GM18858 (cell line): ENCODE measurements at regions not wholly inside any gene's neighbourhood (a gene's known extent, or its start where the extent isn't known, plus 50 kb on each side); places are given as distances from the start of the nearest gene placed in this dataset.
"Not testable (repeated sequence)": the region's sequence is repeated elsewhere in the genome, so short reads cannot be mapped to it uniquely, and the experiment has no call there.

Experiments
- ATAC-seq: cut with Tn5 transposase; IDR thresholded peaks from one replicate; pipeline ENCODE4 v1.9.1; 2021; ENCODE audit not compliant: unreplicated experiment

DNA sequence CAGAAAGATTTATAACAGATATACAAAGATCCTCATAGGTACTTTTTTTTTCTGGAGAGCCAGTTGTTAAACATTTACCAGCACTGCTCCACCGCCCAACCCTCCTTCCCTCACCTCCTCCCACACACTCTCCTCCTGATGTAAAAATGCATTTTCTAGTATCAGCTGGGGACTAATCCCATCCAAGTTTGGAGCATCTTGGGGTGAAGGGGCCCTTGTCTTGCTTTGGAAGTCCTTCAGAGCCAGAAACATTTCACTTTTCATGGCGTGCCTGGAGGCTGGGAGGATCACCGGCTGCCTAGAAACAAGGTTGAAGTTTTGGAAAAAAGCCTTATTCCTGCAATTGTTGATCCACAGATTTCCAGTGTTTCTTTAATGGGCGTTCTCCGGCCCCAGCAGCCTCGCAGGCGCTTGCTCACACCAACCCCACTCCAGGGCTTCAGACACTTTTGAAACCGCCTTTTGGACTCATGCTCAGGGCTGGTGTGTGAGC is 165.1 kb upstream of the AFDN start:
- no peak for ATAC-seq

GRCh38 chr6:167662075-167662880 is 164.4 kb upstream of the AFDN start:
- no peak for ATAC-seq

- ATAC-seq: no peak
Measured at GRCh38 chr6:167662881-167663205, 163.9 kb upstream of the AFDN start.

- ATAC-seq: no peak
Measured at GRCh38 chr6:167663316-167663715, 163.4 kb upstream of the AFDN start.

DNA sequence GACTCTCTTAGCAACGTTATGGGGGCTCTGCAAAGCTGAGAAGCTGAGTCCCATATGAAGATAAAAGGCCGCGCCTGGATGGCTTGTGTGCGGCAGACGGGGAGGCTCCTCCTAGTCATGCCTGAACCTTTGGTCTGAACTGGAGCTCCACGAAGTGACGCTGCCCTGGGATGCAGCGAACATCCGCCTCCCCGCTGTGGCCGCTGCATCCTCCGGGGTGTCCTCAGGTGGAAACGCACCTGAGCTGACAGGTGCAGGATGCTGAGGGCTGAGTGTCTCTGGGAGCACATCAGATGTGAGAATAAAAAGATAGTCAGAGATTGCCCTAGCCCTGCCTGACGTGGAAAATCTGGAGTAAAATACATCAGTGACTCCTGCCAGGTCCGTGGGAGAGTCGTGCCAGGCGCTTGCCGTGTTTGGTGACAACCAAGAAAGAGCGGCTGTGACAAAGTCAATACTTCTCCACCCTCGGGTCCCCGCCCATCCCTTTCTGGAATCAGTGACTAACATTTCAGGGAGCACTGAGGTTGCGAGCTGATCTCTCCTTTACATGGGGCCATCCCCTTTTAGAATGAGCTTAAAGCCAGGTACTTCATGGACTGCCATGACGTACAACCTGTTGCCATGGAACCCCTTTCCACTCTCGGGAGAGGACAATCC is 162.8 kb upstream of the AFDN start:
- no peak for ATAC-seq

DNA sequence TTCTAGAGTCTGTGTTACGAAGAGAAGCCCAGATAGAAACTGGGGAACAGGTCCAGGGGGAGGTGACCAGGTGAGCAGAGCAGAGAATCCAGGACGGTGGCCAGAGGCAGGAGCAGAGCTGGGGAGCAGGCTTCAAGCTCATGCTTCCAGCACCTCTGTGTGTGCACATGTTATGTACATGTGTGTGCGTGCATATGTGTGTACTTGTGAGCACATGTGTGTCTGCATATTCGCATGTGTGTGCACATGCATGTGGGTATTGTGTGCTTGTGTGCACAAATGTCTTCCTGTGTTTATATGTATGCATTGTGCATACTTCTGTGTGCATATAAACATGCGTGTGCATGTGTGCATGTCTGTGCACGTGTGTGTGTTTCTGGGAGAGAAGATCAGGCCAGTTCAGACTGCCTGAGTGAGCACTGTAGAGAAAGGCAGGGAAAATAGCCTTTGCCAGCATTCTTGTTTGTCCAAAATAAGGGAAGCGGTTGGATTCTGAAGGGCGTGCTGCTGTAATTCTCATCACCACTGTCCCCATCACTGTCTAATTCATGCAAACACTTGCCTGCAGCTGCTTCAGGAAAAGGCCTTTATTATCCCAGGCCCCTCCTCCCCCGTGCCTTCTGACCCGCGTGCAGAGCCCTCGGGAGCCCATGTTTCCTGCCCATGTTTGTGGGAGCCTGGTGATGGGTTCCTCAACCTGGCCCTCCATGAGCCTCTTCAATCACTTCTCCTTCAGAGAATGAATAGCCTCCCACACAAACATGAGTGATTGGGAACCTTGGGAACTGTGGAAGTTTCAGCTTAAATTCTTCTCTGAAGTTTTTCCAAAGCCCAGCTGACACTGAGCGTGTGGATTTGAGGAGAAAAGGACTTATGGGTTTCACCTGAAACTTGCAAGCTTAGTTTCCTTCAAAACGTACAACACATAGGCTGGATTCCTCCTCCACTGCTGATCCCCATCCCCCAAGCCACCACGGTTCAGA is 161.7 kb upstream of the AFDN start:
- no peak for ATAC-seq

GRCh38 chr6:167665698-167666330 is 160.9 kb upstream of the AFDN start:
- ATAC-seq: no peak

- no peak for ATAC-seq
Measured at GRCh38 chr6:167666571-167667203, 160.0 kb upstream of the AFDN start.

- no peak for ATAC-seq
Measured at GRCh38 chr6:167667204-167668018, 159.3 kb upstream of the AFDN start.

- no peak for ATAC-seq
Measured at GRCh38 chr6:167668019-167668753, 158.5 kb upstream of the AFDN start.

DNA sequence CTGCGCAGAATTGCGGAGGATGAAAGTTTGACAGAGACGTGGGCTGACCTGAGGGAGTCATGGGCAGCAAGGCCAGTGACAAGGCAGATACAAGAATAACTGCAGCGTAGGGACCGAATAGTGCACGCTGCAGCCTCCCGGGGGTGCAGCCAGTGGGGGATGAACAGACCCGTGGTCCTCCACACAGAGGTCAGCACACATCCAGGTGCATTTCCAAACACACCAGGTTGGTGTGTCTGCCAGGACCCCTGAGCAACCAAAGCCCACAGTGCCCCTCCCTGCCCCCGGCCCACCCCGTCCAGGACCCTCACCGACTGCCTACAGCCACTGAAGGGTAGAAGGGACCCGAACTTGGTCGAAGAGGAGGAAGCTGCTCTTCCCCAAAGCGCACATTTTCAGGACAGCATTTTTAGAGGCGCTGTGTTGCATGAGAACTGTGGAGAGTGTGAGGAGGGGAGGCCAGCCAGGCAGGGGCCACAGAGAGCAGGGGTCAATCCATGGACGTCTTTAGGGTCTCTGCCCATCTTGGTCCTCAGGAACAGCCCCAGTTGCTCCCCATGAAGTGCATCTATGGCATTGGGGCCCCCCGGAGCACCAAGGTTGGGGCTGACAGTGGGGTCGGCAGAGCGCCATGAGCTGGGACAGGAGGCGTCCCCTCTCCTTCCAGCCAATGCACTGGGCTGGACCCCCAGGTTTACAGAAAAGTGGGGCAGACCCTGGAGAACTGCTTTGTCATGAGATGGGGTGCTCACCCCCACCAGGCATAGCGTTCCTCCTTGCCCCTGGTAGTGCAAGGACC is 157.8 kb upstream of the AFDN start:
- ATAC-seq: no peak

DNA sequence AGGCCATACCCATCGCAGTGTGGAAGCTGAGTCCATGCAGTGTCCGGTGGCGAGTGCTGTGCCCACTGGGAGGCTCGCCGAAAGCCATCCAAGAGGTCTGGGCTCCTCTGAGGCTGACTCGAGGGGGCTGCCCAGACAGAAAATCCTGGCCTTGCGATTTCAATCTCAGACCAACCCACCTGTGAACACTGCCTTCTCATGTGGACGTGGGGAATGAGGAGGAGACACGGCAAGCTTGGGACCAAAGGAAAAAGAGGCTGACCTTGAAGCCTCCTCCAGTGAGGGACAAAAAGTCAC is 157.2 kb upstream of the AFDN start:
- no peak for ATAC-seq

DNA sequence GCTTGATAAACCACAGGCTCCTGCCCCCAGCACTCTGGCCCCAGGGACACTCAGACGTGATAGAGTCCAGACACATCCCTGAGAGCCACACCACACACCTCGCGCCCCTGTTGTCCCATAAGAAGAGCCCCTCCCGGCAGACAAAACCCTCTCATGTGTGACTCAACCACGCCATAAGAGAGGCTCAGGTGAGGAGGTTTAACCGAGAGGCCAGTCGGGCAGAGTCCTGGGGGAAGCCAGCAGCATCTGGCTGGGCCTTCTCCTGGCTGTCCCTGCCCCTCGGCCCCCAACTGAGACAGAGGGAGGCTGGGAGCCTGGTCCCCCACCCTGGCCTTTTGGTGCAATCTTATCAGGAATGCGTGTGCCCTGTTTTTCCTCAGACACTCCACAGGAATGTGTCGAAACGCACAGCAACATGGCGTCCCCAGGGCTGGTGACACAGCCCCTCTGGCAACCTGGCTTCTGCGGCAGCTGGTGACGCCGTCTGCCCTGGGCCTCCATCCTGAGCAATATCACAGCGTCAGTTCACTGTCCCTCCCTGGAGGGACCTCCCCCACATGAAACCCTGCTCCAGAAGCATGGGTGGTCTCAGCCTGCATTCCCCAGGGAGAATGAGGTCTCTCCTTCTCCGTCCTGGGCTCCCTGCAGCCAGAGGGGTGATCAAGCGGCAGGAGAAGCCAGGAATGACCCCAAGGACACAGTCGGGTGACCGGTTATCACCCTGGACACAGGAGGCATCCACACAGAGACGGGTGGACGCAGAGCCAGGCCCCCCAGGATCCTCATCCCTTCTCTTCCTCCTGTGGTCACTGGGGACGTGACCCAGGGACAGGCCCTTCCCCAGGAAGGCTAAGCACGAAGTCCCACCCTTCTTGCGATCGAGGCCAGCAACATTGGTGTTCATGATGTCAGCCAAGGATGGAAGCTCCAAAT is 156.6 kb upstream of the AFDN start:
- ATAC-seq: no peak

GRCh38 chr6:167670938-167671338 is 155.8 kb upstream of the AFDN start:
- ATAC-seq: no peak

- ATAC-seq: not testable (repeated sequence)
Measured at GRCh38 chr6:167671379-167671976, 155.2 kb upstream of the AFDN start.

- ATAC-seq: no peak
Measured at GRCh38 chr6:167671977-167672687, 154.6 kb upstream of the AFDN start.
